NOMO-1 treated with DMSO at 0.1 percent for 48 hours (cell line): ENCODE measurements at regions not wholly inside any gene's neighbourhood (a gene's known extent, or its start where the extent isn't known, plus 50 kb on each side); places are given as distances from the start of the nearest gene placed in this dataset.

Experiments used
- DNase-seq: peaks from one replicate; lab custom pipeline; 2025; ENCODE audit not compliant: unreplicated experiment; lab: John Stamatoyannopoulos, UW

DNA sequence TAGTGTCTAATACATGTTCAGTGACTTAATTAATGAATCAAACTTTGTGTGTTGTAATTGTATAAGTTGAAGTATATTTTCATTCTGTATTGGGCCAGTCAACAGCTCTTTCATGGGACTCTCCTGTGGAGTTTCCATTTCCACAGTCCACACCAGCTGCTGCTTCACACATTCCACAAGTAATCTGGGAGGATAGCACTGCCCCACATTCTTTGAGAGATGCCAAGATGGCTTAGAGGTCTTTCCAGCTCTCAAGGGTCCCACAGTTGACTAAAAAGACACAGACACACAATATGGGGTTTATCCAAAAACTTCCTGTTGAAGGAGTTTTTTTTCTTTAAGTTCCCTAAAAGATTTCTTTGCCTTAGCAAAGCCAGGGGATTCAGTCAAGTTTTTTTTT is 408.3 kb downstream of the AACS start:
- no peak for DNase-seq

DNA sequence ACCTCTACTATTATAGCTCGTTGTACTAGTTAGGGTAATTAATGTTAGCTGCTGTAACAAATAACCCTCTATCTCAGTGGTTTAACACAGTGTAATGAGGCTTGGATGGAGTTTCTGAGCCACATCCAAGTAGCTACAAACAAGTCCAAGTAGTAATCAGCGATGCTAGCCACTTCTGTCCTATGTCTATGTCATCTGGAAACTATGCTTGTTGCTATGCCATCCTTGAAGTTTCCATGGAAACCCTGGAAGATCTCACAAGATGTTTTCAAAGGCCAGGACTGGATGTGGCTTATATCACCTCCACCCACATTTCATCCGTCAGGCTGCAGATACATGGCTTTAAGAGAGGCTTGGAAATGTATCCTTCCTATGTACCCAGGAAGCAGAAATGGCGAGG is 422.1 kb downstream of the AACS start:
- DNase-seq: no peak

DNA sequence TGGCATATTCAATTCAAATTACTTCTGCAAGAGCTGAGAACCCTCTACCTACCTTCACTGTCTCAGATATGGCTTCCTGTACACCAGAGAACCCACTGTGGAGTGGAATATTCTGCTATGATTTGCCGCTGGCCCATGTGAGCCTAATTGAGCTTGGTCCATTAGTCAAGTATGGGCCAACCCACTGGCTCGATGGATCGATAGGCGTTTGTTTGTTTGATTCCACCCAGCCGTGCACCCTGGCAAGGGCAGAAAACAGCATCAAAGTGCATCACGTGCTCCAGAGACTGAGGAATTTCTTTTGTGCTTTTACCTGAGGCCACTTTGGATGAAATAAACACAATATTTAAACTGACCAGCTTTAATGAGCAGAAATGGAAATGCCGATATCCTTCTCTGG is 426.3 kb downstream of the AACS start:
- no peak for DNase-seq

- no peak for DNase-seq
These were observed 427.4 kb downstream of the AACS start for GRCh38 chr12:125492354-125493270.

- no peak for DNase-seq
These were observed 428.6 kb downstream of the AACS start for GRCh38 chr12:125493704-125494308.

DNA sequence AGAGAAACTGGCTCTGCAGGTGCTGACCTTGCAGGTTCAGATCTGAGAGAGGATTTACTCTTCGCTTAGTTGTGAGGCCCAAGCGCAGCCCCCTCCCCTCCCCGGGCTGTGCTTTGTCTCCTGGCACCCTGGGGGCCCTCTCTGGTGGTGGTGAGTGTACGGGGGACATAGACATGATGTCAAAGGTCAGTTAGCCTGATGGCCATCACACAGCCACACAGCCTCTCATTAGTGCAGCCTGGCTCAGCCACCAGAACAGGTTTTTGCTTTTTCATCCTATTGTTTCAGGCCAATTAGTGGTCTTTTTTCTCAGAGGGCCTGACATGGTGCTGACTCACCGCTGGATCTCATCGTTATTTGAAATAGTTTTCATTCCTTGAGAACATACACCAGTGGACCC is 437.9 kb downstream of the AACS start:
- DNase-seq: no peak

GRCh38 chr12:125509195-125509594 is 444.0 kb downstream of the AACS start:
- DNase-seq: no peak

GRCh38 chr12:125512541-125513298 is 447.5 kb downstream of the AACS start:
- DNase-seq: peak; percentile 64

DNA sequence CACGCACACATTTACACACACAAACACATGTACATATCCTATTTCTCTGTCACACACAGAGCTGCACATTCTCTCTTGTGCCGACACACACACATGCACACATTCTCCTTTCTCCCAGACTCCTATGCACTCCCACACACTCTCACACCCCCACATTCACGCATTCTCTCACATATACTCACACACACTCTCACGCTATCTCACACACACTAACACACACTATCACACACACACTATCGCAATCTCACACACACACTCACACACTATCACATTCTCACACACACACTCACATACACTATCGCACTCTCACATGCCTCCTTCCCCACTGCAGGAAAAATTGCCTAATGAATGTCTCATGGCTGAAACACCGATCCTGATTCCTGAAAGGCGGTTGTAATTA is 450.7 kb downstream of the AACS start:
- no peak for DNase-seq

DNA sequence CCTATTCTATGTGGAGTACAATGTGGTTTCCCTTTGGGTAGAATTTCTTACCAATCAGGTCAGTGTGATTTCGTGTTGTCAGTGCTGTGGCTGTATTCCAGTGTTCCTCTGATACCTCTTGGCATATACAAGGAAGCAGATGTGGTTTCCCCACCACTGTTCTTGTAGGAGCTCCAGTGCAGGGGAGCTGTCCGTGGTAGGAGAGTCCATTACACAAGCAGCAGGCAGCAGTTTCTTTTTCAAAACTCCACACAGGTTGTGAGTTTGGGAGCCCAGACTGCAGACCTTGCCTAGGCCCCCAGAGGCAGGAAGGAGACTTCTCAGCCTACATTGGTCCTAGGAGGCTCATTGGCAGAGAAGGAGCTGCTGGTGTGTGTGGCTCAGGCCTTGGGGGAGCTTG is 452.8 kb downstream of the AACS start:
- DNase-seq: no peak

- no peak for DNase-seq
These were observed 453.9 kb downstream of the AACS start for GRCh38 chr12:125519026-125519651.

DNA sequence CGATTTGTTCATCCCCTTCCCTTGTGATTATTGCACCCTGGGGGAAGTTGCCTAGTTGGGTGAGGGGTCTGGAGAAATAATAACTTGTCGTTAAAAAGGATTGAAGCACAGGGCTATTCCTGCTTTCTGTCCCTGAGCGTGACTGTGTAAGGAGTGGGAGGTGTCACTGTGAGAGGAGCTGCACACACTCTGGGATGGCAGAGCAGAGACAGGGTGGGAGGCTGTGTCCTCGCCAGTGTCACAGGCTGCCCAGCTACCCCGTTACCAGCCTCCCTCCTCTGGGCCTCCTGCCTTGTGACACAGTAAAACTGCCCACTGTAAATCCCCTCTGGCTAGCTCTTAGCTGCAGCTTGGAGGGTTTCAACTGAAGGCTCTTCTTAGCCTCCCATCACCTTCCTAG is 460.6 kb downstream of the AACS start:
- no peak for DNase-seq

DNA sequence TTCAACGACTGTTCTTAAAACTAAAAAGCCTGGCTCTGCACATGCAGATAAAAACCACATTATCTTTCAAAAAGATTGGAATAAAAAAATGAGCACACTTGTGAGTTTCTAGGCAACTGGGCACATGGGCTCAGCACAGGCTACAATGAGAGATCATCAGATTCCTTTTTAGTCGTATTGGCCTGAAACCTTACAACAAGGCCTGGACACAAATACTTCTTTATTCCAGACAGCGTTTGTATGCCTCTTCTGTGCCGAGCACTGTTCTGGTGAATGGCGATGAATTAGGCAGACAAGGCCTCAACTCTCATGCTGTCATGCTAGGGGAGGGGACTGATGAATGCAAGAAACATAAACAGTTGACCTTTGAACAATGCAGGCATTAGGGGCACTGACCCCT is 463.0 kb downstream of the AACS start:
- DNase-seq: no peak

DNA sequence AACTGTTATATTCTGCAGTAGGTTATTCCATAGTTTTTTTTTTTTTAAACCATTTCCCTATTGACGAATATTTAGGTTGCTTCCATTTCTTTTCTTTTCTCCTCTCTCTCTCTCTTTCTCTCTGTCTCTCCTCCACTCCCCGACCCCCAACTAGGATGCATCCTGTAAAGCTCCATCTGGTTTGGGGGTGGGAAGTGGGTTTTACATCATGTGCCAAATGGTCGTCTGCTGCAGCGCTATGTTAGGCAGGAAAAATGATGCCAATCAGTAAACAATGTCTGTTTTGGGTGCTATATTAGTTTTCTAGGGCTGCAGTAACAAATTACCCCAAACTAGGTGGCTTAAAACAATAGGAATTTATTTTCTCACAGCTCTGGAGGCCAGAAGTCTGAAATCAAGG is 465.0 kb downstream of the AACS start:
- DNase-seq: no peak

GRCh38 chr12:125530876-125531275 is 465.6 kb downstream of the AACS start:
- no peak for DNase-seq

- no peak for DNase-seq
These were observed 466.3 kb downstream of the AACS start for GRCh38 chr12:125531574-125531973.

GRCh38 chr12:125533434-125534029 is 468.3 kb downstream of the AACS start:
- DNase-seq: no peak

- no peak for DNase-seq
These were observed 473.4 kb downstream of the AACS start for GRCh38 chr12:125538401-125539199.

DNA sequence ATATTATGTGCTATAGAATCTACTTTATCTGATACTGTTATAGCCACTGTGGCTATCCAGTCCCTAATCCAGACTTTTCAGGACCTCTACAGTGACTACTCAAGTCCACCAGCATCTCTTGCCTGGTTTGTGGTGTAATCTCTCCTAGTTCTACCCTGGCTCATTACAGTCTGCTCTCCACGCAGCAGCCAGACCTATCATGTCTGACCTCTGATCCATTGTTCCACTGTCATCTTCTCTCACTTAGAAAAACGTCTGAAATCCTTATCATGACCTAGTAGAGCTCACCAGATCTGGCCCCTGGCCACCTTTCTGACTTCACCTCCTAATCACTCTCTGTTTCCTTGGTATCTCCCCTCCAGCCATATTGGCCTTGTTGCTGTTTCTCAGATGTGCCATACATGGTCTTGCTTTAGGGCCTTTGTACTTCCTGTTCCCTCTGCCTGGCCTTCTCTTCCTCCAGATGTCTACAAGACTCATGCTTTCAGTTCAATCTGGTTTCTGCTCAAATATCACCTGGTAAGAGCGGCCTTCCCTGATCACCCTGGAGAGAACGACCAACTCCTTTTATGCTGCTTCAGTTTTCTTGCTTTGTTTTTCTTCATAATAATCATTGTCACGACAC is 475.5 kb downstream of the AACS start:
- no peak for DNase-seq

- no peak for DNase-seq
These were observed 479.7 kb downstream of the AACS start for GRCh38 chr12:125544960-125545359.
